ENCODE measurements at regions not wholly inside any gene's neighbourhood (a gene's known extent, or its start where the extent isn't known, plus 50 kb on each side); places are given as distances from the start of the nearest gene placed in this dataset.
"Not testable (repeated sequence)": the region's sequence is repeated elsewhere in the genome, so short reads cannot be mapped to it uniquely, and the experiment has no call there.

DNA sequence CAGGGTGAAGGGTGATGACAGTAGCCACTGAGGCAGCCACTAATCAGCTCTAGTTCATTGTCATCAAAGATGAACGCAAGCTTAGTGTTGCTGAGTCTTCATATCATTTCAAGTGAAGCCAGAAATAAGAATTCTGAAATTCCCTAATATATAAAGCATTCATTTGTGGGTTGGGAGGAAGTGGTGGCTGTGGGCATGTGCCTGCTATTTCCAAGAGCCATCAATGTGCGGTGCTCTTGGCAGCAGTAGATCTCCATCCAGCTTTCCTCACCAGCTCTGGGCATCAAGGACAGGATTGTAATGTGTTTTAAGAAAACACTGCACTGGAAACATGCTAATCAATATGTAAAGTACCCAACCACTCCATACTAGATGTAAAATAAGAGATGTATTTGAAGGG lies 202.5 kb upstream of the AHR start:
- no peak for DNase-seq

DNA sequence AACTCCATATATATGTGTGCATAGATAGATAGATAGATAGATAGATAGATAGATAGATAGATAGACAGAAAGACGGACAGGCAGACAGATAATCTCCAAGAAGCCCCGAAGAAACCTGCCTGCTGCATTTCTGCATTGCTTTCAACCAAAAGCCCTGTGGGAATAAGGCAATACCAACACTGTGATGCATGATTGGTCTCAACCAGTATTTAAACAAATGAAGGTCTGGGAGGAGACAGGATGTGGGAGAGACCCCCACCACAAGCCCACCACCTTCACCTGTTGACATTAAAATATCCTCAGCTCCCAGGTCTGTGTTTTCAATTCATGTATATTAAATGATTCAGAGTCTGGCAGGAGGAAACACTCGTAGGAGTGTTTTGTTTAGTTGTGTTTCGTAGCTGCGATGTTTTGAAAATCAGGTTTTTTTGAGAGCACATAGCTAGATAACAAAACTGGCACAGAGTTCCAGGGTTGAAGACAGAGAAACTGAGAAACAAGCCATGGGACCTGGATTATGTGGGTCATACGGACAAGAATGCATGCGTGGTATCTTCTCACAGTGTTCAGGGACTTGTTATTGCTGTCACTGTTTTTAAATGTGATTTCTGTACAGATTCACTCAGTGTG lies 200.7 kb upstream of the AHR start:
- DNase-seq: no peak

DNA sequence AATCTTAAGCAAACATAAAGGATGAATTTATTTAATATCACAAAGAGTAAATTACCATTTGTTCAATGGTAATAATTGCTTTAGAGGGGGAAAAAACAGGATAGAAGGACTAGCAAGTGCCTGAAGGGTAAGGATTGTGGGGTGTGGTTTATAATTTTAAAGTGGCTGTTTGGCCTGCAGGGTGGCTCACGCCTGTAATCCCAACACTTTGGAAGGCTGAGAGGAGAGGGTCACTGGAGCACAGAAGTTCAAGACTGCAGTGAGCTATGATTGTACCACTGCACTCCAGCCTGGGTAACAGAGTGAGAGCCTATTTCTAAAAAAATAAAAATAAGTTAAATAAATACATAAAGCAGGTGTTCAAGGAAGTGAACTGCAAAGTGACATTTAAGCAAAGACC lies 199.9 kb upstream of the AHR start:
- DNase-seq: no peak

DNA sequence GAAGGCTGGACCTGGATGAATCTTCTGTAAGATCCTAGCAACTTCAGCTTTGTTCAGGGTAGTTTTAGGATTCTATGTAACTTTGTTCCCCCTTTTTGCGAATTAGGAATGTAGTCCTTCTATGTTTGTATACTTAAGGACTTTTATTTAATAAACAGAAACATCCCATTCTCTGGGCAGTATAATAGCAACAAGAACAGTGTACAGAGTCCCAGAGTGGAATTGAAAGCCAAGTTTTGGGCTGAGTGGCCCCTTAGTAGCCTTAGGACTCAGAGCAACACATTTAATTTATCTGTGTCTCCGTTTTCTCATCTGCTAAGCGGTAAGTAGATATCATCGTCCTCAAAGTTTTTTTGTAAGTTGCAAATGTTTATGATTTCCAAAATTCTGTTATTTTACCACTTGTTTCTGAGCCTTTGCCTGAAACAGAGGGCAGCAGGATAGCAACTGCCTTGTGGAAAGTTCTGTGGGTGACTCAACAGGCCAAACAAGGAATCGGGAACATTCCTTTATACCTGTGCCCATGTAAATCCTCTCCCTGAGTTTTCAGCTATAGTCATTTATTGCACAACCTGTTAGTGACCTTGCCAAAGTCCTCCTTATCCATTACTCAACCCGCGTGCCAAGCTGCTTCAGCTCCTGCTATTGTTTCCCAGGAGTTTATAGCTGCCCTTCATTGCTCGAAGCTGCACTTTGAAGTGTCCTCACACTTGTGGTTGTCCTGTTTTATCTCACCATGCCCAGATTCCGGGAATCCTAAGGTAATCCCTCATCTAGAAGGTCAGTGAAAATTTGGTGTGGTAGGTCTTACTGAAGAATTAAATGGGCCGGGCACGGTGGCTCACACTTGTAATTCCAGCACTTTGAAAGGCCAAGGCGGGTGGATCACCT lies 199.1 kb upstream of the AHR start:
- DNase-seq: no peak

DNA sequence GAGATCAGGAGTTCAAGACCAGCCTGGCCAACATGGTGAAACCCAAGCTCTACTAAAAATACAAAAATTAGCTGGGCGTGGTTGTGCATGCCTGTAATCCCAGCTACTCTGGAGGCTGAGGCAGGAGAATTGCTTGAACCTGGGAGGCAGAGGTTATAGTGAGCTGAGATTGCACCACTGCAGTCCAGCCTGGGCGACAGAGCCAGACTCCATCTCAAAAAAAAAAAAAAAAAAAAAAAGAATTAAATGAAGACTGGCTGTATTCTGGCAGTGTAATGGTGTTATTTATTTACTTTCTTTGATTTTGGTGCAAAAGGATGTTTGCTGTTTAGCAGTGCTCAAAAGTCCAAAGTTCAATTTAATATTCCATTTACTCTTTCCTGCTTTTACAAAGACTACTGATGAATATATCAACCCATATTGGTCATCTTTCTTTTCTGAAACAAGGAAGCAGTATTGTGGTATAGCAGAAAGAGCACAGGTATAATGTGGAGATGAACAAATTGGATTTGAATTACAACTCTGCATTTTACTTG lies 198.4 kb upstream of the AHR start:
- not testable (repeated sequence) for DNase-seq

DNA sequence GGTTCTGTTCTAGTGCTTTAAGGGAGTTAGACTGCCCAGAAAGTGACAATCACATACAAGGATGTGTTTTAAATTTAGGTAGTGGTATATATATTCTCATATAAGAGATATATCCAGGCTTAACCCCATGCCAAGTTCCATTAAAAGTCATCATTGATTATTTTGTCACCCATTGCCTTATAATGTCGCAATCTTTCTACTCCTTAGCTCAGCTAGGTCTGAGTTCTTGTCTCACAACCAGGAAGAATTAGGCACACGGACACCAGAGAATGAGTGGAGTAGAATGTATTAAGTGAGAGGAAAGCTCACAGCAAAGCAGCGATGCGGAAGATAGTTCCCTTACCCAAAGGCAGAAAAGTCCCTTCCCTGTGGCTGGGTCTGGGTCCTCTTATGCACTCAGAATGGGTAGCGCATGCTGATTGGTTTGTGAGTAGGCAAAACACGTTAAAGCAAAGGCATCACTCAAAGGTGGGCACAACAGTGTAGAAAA lies 197.2 kb upstream of the AHR start:
- no peak for DNase-seq

DNA sequence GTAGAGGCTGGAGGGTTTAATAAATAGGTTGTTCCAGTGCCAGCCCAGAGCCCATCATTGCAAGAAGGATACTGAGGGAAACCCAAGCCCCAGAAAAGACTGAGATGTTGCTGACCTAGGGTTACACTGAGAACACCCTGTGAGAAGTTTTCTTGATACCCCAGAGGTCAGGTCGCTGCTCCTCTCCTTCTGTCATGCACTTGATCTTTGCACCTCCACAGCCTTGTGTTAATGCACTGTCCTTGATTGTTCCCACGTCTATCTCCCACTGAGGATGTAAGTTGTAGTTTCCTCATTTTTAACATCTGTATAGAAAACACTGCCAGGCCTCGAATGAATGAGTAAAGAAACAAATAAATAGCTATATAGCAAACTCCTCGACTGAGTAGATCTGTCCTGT lies 195.3 kb upstream of the AHR start:
- no peak for DNase-seq

DNA sequence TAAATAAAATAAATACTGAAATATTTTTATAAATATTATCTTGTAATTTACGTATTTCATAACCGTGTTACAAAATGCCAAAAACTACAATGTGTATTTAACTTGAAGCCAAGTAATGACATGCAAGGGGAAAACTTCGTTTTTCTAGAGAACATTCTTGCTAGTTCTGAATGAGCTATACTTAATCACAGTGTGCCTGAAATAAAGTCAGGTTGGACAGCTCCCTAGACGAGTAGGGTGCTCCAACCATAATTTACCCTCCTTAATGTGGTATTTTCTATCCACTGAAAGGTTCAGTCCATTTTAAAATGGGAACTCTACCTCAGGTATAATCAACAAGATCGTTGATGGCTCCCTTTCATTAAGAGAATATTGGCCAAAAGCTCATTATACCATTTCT lies 194.5 kb upstream of the AHR start:
- DNase-seq: peak in 1 of 3 experiments; percentile 53

DNA sequence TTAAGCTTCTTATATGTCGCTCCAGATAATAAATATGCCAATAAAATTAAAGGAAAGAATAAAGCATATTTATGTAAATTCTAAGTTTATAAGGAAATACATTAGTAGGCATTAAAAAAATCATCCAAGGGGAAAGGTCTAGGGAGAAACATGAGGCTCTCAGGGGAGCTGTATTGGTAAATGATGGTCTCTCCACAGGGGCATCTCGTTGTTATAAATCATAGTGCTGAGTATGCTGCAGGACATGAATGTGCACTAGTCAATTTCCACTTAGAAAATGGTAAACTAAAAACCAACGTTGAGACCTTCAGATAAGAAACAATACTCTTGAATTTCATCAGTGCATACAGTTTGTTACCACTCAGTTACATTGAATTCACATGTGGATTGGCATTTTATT lies 194.0 kb upstream of the AHR start:
- DNase-seq: peak in 1 of 3 experiments; percentile 66

DNA sequence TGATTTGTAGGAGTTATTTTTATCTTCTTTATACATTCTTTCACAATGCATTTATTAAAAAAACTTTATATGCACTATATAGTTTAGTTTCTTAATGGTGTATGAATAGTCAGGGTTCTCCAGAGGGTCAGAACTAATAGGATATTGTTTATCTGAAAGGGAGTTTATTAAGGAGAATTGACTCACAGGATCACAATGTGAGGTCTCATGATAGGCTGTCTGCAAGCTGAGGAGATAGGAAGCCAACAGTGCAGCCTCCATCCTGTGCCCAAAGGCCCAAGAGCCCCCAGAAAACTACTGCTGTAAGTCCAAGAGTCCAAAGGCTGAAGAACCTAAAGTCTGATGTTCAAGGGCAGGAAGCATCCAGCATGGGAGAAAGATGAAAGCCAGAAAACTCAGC lies 192.8 kb upstream of the AHR start:
- no peak for DNase-seq

DNA sequence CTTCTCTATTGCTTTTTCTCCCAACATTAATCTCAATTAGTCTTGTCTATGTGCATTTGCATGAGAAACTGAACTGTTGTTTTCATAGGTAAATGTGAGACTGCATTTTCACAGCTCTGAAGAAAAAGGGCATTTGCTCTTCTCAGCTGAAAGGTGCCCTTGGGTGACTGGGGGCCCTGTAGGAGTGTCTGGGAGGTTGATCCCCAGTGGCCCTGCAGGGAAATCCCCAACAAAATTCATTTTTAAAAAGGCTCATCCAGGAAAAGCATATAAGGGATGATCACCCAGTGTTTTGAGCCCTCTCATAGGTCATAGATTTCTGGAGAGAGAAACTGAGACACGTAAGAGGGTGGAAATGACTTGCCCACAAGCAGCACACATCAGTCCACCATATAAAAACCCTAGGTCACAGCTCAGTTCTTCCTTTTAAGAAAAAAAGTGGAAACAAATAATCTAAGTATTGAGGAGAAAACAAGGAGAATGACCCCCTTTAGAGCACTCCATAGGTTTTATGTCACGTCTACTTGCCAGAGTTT lies 190.3 kb upstream of the AHR start:
- no peak for DNase-seq

DNA sequence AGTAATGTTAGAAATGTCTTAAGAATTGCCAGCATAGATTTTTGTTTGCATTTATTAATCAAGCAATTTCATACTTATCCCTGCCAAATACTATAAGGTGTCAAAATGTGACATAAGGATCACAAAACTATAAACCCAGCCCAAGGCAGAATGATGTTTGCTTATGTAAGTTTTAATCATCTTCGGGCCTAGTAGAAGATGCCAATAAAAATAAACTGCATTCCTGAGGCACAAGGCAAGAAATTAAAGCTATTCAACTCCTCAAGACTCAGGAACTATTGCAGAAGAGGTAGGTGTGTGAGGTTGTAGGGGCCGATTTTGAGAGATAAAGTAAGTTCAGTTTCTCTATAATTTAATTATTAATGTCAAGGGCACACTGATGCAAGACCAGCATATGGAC lies 189.4 kb upstream of the AHR start:
- DNase-seq: no peak

DNA sequence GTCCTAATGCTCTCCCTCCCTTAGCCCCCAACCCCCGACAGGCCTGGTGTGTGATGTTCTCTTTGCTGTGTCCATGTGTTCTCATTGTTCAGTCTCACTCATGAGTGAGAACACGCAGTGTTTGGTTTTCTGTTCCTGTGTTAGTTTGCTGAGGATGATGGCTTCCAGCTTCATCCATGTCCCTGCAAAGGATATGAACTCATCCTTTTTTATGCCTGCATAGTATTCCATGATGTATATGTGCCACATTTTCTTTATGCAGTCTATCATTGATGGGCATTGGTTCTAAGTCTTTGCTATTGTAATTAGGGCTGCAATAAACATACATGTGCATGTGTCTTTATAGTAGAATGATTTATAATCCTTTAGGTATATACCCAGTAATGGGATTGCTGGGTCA lies 184.7 kb upstream of the AHR start:
- not testable (repeated sequence) for DNase-seq

DNA sequence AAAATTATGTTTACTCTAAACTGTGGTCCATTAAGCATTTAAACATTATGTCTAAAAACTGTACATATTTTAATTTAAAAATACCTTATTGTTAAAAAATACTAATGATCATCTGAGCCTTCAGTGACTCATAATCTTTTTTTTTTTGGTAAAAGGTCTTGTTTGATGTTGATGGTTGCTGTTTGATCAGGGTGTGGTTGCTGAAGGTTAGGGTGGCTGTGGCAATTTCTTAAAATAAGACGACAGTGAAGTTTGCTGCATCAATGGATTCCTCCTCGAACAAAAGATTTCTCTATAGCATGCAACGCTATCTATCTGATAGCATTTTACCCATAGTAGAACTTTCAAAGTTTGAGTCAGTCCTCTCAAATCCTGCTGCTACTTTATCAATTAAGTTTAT lies 180.0 kb upstream of the AHR start:
- DNase-seq: no peak

DNA sequence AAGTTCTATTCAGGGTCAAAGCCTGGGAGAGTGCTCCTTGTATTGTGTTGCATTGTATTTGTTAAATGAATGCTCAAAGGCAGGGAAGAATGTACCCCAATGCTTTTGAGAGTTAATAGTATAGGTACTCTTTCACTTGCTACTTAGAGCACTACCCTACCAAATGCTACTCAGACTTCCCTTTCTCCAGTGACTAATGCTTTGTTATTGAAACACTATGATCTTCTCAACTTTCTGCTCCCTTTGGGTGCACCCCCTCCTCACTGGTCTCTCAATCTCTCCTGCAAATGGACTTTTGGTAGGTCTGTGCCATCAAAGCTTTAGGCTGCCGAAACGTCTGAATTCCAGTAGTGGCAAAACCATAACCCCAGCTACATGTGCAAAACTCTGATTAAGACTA lies 177.7 kb upstream of the AHR start:
- no peak for DNase-seq

DNA sequence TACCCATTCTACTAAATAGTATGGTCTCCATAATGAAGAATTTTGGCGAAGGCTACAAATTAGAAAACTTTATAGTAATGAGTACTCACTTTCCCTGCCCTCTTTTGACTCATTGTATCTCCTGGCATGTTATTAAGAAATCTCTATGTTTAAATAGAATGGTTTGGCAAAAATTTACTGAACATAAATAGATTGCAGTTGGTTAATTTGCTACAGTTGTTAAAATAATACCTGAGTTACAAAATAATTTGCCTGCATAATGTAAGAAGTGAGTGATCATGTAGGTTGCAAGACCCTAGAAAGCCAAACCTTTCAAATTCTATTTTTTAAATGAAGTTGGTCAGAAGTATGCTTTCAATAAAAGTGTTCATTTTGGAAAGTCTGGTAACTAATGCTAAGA lies 176.8 kb upstream of the AHR start:
- no peak for DNase-seq

DNA sequence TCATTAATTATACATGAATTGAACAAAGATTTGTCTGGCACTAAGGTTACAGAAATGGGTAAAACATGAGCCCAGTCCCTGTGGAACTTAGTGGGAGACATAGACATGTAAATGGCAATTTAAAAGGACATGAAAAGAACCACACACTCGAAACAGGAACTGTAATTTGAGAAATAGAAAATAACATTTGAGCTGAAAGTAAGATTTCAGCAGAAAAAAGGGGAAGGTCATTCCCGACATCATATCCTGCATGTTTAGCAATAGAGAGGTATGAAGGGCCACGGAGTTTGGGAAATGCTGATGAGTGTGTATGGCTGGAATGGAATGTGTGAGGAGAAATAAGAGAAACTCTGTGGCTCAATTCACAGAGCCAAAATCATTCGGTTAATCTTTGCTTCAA lies 175.4 kb upstream of the AHR start:
- no peak for DNase-seq

DNA sequence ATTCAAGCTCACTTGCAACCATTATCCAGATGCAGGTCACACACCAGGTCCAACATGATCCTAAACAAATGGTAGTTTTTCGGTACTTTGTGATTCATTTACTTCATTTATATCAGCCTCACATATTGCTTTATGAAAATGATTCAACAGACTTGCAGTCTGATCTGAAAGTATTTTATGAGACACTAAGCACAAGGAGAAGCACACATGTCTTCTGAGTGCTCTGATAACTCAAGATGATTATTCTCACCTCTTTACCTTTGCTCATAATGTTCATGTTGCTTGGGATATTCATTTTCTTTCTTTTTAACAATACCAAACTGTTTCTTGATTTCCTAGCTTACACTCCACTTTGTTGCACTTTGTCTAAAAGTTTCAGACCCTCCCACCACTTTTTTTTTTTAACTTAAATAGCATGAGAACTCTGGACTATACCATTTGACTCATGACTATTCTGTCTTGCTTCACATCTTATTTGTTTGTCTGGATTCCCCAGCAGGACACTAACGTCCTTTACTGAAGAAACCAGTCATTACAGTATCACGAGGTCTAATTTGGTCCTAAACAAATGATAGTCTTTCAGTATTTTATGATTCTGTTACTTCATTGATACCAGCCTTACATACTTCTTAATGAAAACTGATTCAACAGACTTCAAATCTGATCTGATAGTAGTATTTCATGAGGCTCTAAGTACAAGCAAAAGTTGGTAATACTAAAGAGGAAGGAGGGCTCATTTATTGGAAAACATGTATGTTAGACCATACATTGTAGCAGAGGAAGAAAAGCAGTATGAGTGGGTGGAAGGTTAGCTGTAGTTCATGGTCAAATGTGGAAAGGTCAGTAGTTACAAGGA lies 171.8 kb upstream of the AHR start:
- DNase-seq: no peak

DNA sequence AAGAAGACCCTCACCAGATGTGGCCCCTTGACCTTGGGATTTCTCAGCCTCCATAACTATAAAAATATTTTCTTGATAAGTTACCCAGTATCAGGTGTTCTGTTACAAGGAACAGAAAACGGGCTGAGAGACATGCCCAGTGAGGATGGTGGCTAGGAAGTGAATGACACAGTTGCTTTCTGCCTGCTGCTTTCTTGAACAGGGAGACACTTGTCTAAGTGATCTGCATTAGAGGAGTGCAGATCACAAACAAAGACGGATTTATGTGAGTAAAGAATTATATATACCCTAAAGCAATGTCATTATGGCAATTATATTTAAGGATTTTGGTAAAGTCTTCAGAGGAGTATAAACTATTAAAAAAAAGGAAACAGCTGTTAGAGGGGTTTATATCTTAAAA lies 169.2 kb upstream of the AHR start:
- DNase-seq: no peak

DNA sequence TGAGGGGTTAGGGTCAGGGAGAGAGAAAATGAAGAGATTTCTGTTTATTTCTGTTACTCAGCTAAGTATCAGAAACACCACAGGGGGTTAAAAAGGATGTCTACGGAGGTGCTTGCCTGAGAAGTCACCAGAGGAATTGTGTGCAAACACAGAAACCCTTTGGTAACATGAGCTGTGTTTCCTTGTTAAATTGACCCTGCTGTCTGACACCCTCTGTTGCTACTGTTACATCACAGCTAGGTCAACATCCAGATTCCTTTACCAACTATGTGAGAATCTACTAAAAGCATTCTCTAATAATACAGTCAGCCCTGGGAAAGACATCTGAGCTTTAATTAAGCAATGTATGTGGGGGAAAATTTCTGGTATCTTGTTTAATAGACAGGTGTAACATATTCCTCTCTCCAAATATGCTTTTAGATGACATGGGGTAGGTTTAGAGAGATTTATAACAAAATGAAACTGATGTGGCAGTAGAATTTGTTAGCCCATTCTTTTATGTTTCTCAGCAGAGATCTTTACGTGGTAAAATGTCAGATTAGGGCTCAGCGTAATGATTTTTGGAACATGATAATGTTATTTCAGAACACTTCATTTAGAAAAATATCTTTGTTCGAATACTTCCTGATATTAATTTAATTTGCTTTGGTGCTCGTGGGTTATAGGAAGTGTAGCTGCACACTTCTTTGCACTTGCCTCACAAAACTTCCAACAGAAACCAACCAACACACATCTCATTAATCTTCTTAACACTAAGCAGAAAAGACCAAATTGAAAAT lies 168.0 kb upstream of the AHR start:
- peak in 1 of 3 experiments; percentile 48 for DNase-seq

DNA sequence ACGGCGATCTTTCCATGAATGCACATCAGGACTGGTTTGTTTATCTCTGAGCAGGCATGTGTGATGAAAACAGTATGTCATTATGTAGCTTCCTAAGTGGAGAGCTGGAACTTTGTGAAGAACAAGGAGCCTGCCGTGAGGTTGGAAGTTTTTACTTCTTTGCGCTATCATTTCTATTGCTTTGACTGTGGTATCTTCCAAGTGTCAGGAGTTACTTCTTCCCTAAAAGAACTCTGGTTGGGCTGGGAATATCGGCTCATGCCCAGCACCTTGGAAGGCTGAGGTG lies 167.4 kb upstream of the AHR start:
- no peak for DNase-seq

DNA sequence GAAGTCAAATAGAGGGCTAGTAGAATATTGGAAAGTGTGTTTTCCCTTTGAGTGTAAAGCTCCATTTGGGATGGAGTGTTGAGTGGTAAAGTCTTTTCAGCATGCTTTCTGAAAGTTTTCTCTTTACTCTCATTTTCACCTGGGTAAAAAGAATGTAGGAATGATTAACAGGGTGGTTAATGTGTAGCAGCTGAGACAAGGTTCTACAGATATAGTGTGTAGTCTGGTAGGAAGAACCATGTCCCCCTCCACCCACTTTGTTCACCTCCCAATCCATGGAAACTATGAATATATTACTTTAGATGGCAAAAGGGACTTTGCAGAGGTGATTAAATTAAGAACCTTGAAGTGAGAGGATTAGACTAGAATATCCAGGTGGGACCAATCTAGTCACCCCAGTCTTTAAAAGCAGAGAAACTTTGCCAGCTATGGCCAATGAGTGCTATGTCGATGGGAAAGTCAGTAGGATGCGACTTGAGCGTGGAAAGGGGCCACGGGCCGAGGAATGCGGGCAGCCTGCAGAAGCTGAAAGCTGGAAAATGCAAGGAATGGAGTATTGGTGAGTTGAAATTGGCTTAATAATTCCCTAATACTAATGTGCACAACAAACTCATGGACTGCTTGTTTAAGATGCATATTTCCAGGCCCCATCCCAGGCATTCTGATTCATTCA lies 166.3 kb upstream of the AHR start:
- DNase-seq: no peak
